GM12878 (cell line): ENCODE measurements at regions not wholly inside any gene's neighbourhood (a gene's known extent, or its start where the extent isn't known, plus 50 kb on each side); places are given as distances from the start of the nearest gene placed in this dataset.

Experiments used
- ATAC-seq: fragments of 200-7000 bp; cut with Tn5 transposase; 3 replicates; pipeline ENCODE4 v1.9.1; 2020; ENCODE audit warnings: mild to moderate bottlenecking, moderate library complexity
- BruUV-seq: library from RNA; stranded (reverse); fragments of 400-500 nt; replicated peaks from 2 replicates; lab custom pipeline; 2021; lab: Mats Ljungman, UMichigan
- CTCF ChIA-PET: fragments of 300-600 bp; sonication (Branson Sonifier 250); formaldehyde crosslinking; extraction: SDS; loops from one replicate; lab custom pipeline; 2021; ENCODE audit warnings: inconsistent platforms; lab: Yijun Ruan, JAX
- POLR2A ChIA-PET: fragments of 350-600 bp; formaldehyde crosslinking; extraction: SDS; loops from one replicate; lab custom pipeline; 2021; ENCODE audit warnings: inconsistent platforms; lab: Charles Lee
- RAD21 ChIA-PET: fragments of 300-600 bp; sonication (Branson Sonifier 250); formaldehyde crosslinking; loops from one replicate; lab custom pipeline; 2023; ENCODE audit warnings: antibody characterized with exemption; ENCODE audit not compliant: unreplicated experiment; lab: Charles Lee
- SMC1A ChIA-PET: fragments of 300-600 bp; sonication (Branson Sonifier 250); formaldehyde crosslinking; loops from one replicate; lab custom pipeline; 2023; ENCODE audit not compliant: unreplicated experiment, uncharacterized antibody; lab: Charles Lee
- DNase-seq: peaks from one replicate; pipeline ENCODE4 v3.0.0-alpha.2; 2011; ENCODE audit warnings: low read depth, low spot score
- FAIRE-seq: peaks from 3 replicates; lab custom pipeline; 2011; peaks lifted over from hg19 to GRCh38; lab: Jason Lieb, UNC
- H2AFZ ChIP-seq: 2 replicates; pipeline ENCODE4 v1.6.0; 2011; ENCODE audit warnings: low read depth, low read length, control low read depth; ENCODE audit not compliant: control insufficient read depth
- H3K27ac ChIP-seq: 2 replicates; pipeline ENCODE4 v1.5.1; 2011; ENCODE audit warnings: control low read depth; ENCODE audit not compliant: control insufficient read depth, insufficient read depth
- H3K27me3 ChIP-seq, 2 experiments: replicated peaks in 1 of 2; 2 replicates each; pipeline versions ENCODE4 v1.6.0 to v1.6.1; 2011; ENCODE audit warnings: low read length in 1 of 2; ENCODE audit not compliant: control insufficient read depth in 2 of 2, insufficient read depth in 2 of 2
- H3K36me3 ChIP-seq, 2 experiments: 2 replicates each; pipeline ENCODE4 v1.5.1; 2011; ENCODE audit warnings: low read length in 1 of 2; ENCODE audit not compliant: control insufficient read depth in 2 of 2, insufficient read depth in 2 of 2
- H3K4me1 ChIP-seq: 2 replicates; pipeline ENCODE4 v1.6.1; 2011; ENCODE audit warnings: mild to moderate bottlenecking, low read length, moderate library complexity, mixed read lengths; ENCODE audit not compliant: control insufficient read depth, insufficient read depth
- H3K4me2 ChIP-seq: 2 replicates; pipeline ENCODE4 v1.6.0; 2011; ENCODE audit warnings: control low read depth; ENCODE audit not compliant: control insufficient read depth, insufficient read depth
- H3K4me3 ChIP-seq: fragments of 200-600 bp; sonication (generic); 2 replicates; pipeline ENCODE4 v1.5.1; 2016
- H3K79me2 ChIP-seq: 2 replicates; pipeline ENCODE4 v1.6.0; 2011; ENCODE audit warnings: low read length; ENCODE audit not compliant: control insufficient read depth, insufficient read depth
- H3K9ac ChIP-seq: 2 replicates; pipeline ENCODE4 v1.8.0; 2011; ENCODE audit warnings: low read length, control low read depth, mixed read lengths; ENCODE audit not compliant: control insufficient read depth, insufficient read depth
- H3K9me3 ChIP-seq: replicated peaks from 3 replicates; pipeline ENCODE4 v1.5.1; 2011; ENCODE audit warnings: mild to moderate bottlenecking, low read length; ENCODE audit not compliant: control insufficient read depth, insufficient read depth
- H4K20me1 ChIP-seq: 2 replicates; pipeline ENCODE4 v1.6.0; 2011; ENCODE audit not compliant: control insufficient read depth, insufficient read depth
- BHLHE40 ChIP-seq, 2 experiments: fragments of 450-650 bp in 1 of 2; IDR thresholded peaks; 2 replicates each; pipeline ENCODE4 v1.6.1; 2011 to 2017; ENCODE audit warnings: low read depth in 2 of 2, borderline replicate concordance in 1 of 2, improper control_type of control experiment in 1 of 2, low read length in 1 of 2, mild to moderate bottlenecking in 1 of 2
- CBX3 ChIP-seq: fragments of 200-600 bp; sonication (generic); IDR thresholded peaks from 2 replicates; pipeline ENCODE4 v1.6.1; 2016; ENCODE audit warnings: low read depth, borderline replicate concordance
- EED ChIP-seq: sonication (generic); IDR thresholded peaks from 2 replicates; pipeline ENCODE4 v1.6.1; 2016; ENCODE audit warnings: antibody characterized with exemption, low read depth
- EGR1 ChIP-seq, 2 experiments: IDR thresholded peaks; 1 replicate in 1 of 2; 2 replicates in 1 of 2; pipeline ENCODE4 v1.6.1; 2011 to 2012; ENCODE audit warnings: low read depth in 2 of 2, low read length in 2 of 2, borderline replicate concordance in 1 of 2, mild to moderate bottlenecking in 1 of 2, moderate library complexity in 1 of 2
- ESRRA ChIP-seq: IDR thresholded peaks from 2 replicates; pipeline ENCODE4 v1.6.1; 2012; ENCODE audit warnings: mild to moderate bottlenecking, low read length, improper control_type of control experiment
- EZH2 ChIP-seq: IDR thresholded peaks from 2 replicates; pipeline ENCODE4 v1.6.1; 2012; ENCODE audit warnings: low read depth, mild to moderate bottlenecking, control low read depth, inconsistent platforms, low read length, borderline replicate concordance; ENCODE audit not compliant: control insufficient read depth
- IKZF1 ChIP-seq: fragments of 450-650 bp; conservative IDR thresholded peaks from 2 replicates; pipeline ENCODE4 v1.6.1; 2017; ENCODE audit warnings: antibody characterized with exemption, mild to moderate bottlenecking
- IRF4 ChIP-seq: IDR thresholded peaks from 2 replicates; pipeline ENCODE4 v1.6.1; 2011; ENCODE audit warnings: low read depth, low read length
- MEF2A ChIP-seq: IDR thresholded peaks from 2 replicates; pipeline ENCODE4 v1.6.1; 2011; ENCODE audit warnings: low read depth, mild to moderate bottlenecking, low read length, moderate library complexity; ENCODE audit not compliant: insufficient read depth
- NFYA ChIP-seq: IDR thresholded peaks from 2 replicates; pipeline ENCODE4 v1.6.1; 2011; ENCODE audit warnings: low read depth, mild to moderate bottlenecking, low read length, improper control_type of control experiment, borderline replicate concordance
- NR2C2 ChIP-seq: IDR thresholded peaks from 2 replicates; pipeline ENCODE4 v1.6.1; 2011; ENCODE audit warnings: borderline replicate concordance, low read depth; ENCODE audit not compliant: control insufficient read depth, insufficient read length
- PAX5 ChIP-seq: IDR thresholded peaks from 2 replicates; pipeline ENCODE4 v1.6.1; 2011; ENCODE audit warnings: low read depth, low read length, borderline replicate concordance
- PAX8 ChIP-seq: fragments of 450-650 bp; IDR thresholded peaks from 2 replicates; pipeline ENCODE4 v1.6.1; 2017; ENCODE audit warnings: mild to moderate bottlenecking, moderate library complexity
- RAD51 ChIP-seq: fragments of 450-650 bp; IDR thresholded peaks from 2 replicates; pipeline ENCODE4 v1.6.1; 2016; ENCODE audit warnings: moderate library complexity, mild to moderate bottlenecking, inconsistent platforms
- SMAD1 ChIP-seq: fragments of 450-650 bp; IDR thresholded peaks from 2 replicates; pipeline ENCODE4 v1.6.1; 2018; ENCODE audit warnings: mild to moderate bottlenecking, low read depth; ENCODE audit not compliant: partially characterized antibody
- SRF ChIP-seq, 2 experiments: IDR thresholded peaks; 2 replicates each; pipeline ENCODE4 v1.6.1; 2011; ENCODE audit warnings: low read depth in 2 of 2, low read length in 2 of 2, mild to moderate bottlenecking in 1 of 2, moderate library complexity in 1 of 2
- TARDBP ChIP-seq: IDR thresholded peaks from 2 replicates; pipeline ENCODE4 v1.6.1; 2016; ENCODE audit warnings: borderline replicate concordance
- ZNF207 ChIP-seq: fragments of 450-650 bp; IDR thresholded peaks from 2 replicates; pipeline ENCODE4 v1.6.1; 2014; ENCODE audit warnings: antibody characterized with exemption, mild to moderate bottlenecking, borderline replicate concordance
- ZZZ3 ChIP-seq: IDR thresholded peaks from 2 replicates; pipeline ENCODE4 v1.6.1; 2011; ENCODE audit warnings: low read depth; ENCODE audit not compliant: control insufficient read depth, insufficient read length
- in situ Hi-C: fragments of 300-500 bp; cut with MboI; formaldehyde crosslinking; loops from 9 replicates; pipeline ENCODE4 v1.14.3; 2018; ENCODE audit warnings: mixed read lengths
- intact Hi-C: fragments of 100-400 bp; cut with micrococcal nuclease; formaldehyde crosslinking; loops from one replicate; pipeline ENCODE4 v1.14.2; 2022; ENCODE audit not compliant: unreplicated experiment
- TF ChIP-seq, protein P1 (sequence below): fragments of 450-650 bp; IDR thresholded peaks from 2 replicates; pipeline ENCODE4 v1.6.1; 2017; ENCODE audit warnings: mild to moderate bottlenecking, low read depth, inconsistent platforms; ENCODE audit not compliant: poor library complexity, severe bottlenecking

DNA sequence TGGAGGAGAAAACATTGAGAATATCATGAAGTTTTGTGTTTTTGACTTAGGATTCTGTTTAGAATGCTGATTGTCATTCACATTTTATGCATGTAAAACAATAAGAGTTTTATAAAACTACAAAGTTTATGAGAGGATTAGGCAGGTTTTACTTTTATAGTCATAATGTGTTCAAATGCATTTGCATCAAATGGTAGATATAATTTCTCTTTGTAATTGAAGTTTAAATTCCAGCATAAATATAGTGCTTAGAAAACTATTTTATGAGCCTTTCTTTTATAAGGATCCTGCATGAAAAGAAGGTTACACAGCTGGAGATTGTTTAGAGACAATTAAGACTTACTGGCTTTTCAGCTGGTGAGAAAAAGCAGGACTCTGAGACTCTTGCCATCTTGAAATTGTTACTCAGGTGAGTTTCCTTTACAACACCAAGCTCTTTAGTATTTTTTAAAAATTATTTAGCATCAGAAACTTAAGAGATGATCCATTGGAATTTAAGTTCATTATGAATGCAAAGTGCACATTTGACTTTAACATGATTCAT lies 157.1 kb upstream of the MAN1A1 start:
- H3K9me3 ChIP-seq: no peaks in the 10 kb centered on the region; the same call in 2 of the 3 replicates
- H3K9ac ChIP-seq: no peak overlapping the region
- ChIA-PET RAD21 (no interaction called here), POLR2A (no interaction called here), SMC1A (no interaction called here), CTCF (no interaction called here)
- H4K20me1 ChIP-seq: no peaks in the 10 kb centered on the region
- TF ChIP-seq ZNF207 (no peak), NR2C2 (no peak), ESRRA (no peak), CBX3 (no peak), SRF (IDR thresholded peaks at IDR 0.05; ENCODE audit: low read depth in 2 of 2, low read length in 2 of 2) (no peak), TARDBP (no peak), EED (no peak), PAX8 (no peak), EZH2 (no peak), SMAD1 (no peak), BHLHE40 (IDR thresholded peaks at IDR 0.05; ENCODE audit: borderline replicate concordance in 1 of 2, low read depth in 2 of 2, low read length in 1 of 2) (no peak), RAD51 (no peak), NFYA (no peak), IRF4 (no peak), IKZF1 (no peak), ZZZ3 (no peak), PAX5 (no peak), MEF2A (no peak), EGR1 (IDR thresholded peaks at IDR 0.05; ENCODE audit: borderline replicate concordance in 1 of 2, low read depth in 2 of 2, low read length in 2 of 2) (no peak)
- TF ChIP-seq, protein P1, sequence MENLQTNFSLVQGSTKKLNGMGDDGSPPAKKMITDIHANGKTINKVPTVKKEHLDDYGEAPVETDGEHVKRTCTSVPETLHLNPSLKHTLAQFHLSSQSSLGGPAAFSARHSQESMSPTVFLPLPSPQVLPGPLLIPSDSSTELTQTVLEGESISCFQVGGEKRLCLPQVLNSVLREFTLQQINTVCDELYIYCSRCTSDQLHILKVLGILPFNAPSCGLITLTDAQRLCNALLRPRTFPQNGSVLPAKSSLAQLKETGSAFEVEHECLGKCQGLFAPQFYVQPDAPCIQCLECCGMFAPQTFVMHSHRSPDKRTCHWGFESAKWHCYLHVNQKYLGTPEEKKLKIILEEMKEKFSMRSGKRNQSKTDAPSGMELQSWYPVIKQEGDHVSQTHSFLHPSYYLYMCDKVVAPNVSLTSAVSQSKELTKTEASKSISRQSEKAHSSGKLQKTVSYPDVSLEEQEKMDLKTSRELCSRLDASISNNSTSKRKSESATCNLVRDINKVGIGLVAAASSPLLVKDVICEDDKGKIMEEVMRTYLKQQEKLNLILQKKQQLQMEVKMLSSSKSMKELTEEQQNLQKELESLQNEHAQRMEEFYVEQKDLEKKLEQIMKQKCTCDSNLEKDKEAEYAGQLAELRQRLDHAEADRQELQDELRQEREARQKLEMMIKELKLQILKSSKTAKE: no peak
- in situ Hi-C loops (no loop called here), intact Hi-C loops (no loop called here)
- DNase-seq (no peak), ATAC-seq (no peak), FAIRE-seq (no peak)
- H3K4me1 ChIP-seq: peaks cover 4% of the 10 kb centered on the region; the same call in 1 of the 2 replicates
- no peaks in the 10 kb centered on the region for H3K27me3 ChIP-seq
- no peak overlapping the region for H3K27ac ChIP-seq
- no peaks in the 10 kb centered on the region for H3K36me3 ChIP-seq
- no peaks in the 10 kb centered on the region for H3K79me2 ChIP-seq
- H3K4me2 ChIP-seq: no peak overlapping the region
- H3K4me3 ChIP-seq: no peak overlapping the region
- H2AFZ ChIP-seq: no peak overlapping the region
- no TSS peak for BruUV-seq
